ENCODE measurements at regions not wholly inside any gene's neighbourhood (a gene's known extent, or its start where the extent isn't known, plus 50 kb on each side); places are given as distances from the start of the nearest gene placed in this dataset.

- Histone ChIP-seq H3K79me2 (ENCODE audit: control insufficient read depth, insufficient read depth, low read length) (no peaks in the 10 kb centered on the region), H3K9me1 (replicated peaks; ENCODE audit: control insufficient read depth, extremely low read depth, insufficient read depth, low read length) (no peaks in the 10 kb centered on the region), H4K20me1 (replicated peaks; ENCODE audit: control insufficient read depth, extremely low read depth, insufficient read depth, low read length) (no peaks in the 10 kb centered on the region), H3K36me3 (ENCODE audit: control insufficient read depth in 2 of 2, extremely low read depth in 1 of 2, insufficient read depth in 2 of 2, low read length in 2 of 2) (no peaks in the 10 kb centered on the region), H3K4me3 (replicated peaks in 1 of 3; ENCODE audit: insufficient read depth in 1 of 3, low read depth in 1 of 3, low read length in 3 of 3) (no peak overlapping the region), H3K4me2 (ENCODE audit: insufficient read depth, low read length) (no peak overlapping the region), H2AFZ (ENCODE audit: low read depth, low read length) (no peak overlapping the region), H3K27ac (ENCODE audit: insufficient read depth, low read depth, low read length) (no peak overlapping the region), H3K27me3 (ENCODE audit: control insufficient read depth in 2 of 2, insufficient read depth in 2 of 2, low read length in 2 of 2) (no peaks in the 10 kb centered on the region), H3K9ac (replicated peaks; ENCODE audit: extremely low read depth, insufficient read depth, low read length) (no peak overlapping the region), H3K9me3 (replicated peaks; ENCODE audit: control insufficient read depth, insufficient read depth, low read length) (peaks cover 2% of the 10 kb centered on the region), H3K4me1 (ENCODE audit: control insufficient read depth, extremely low read depth, insufficient read depth, low read length) (peaks cover 2% of the 10 kb centered on the region)
- FAIRE-seq (no peak), DNase-seq (ENCODE audit: low read depth, low spot score) (no peak)
- CTCF ChIA-PET = no interaction called here
- no peak for TF ChIP-seq MYC (IDR thresholded peaks at IDR 0.05; ENCODE audit: low read depth, low read length)
- no peak for TF ChIP-seq EZH2 (IDR thresholded peaks at IDR 0.05; ENCODE audit: borderline replicate concordance, low read depth, low read length, severe bottlenecking)
- no peak for TF ChIP-seq CTCF (IDR thresholded peaks at IDR 0.05; ENCODE audit: extremely low read depth in 1 of 2, insufficient read depth in 1 of 2, low read depth in 1 of 2, low read length in 2 of 2)
- intact Hi-C loops (cut with micrococcal nuclease) = no loop called here
- no TSS peak for BruUV-seq (replicated peaks)
- POLR2A ChIA-PET = no interaction called here
- dilution Hi-C loops (cut with MboI; ENCODE audit: extremely low pct_ligation_motif_present, low sequenced_read_pairs) = no loop called here
These were observed 977.7 kb downstream of the JRKL start for GRCh38 chr11:97367406-97368083.

GRCh38 chr11:97389270-97389669 is 999.5 kb downstream of the JRKL start:
- no TSS peak for BruUV-seq (replicated peaks)
- CTCF ChIA-PET = no interaction called here
- no peaks in the 10 kb centered on the region for H3K36me3 ChIP-seq (ENCODE audit: control insufficient read depth in 2 of 2, extremely low read depth in 1 of 2, insufficient read depth in 2 of 2, low read length in 2 of 2)
- no peaks in the 10 kb centered on the region for H3K9me1 ChIP-seq (replicated peaks; ENCODE audit: control insufficient read depth, extremely low read depth, insufficient read depth, low read length)
- H3K4me1 ChIP-seq (ENCODE audit: control insufficient read depth, extremely low read depth, insufficient read depth, low read length) = no peaks in the 10 kb centered on the region
- FAIRE-seq = no peak
- no peak overlapping the region for H3K4me2 ChIP-seq (ENCODE audit: insufficient read depth, low read length)
- no peaks in the 10 kb centered on the region for H3K9me3 ChIP-seq (replicated peaks; ENCODE audit: control insufficient read depth, insufficient read depth, low read length)
- H3K79me2 ChIP-seq (ENCODE audit: control insufficient read depth, insufficient read depth, low read length) = no peaks in the 10 kb centered on the region
- DNase-seq (ENCODE audit: low read depth, low spot score) = no peak
- TF ChIP-seq MYC (IDR thresholded peaks at IDR 0.05; ENCODE audit: low read depth, low read length) = no peak
- no peak for TF ChIP-seq MAX (IDR thresholded peaks at IDR 0.05; ENCODE audit: insufficient read depth, insufficient read length)
- TF ChIP-seq CTCF (IDR thresholded peaks at IDR 0.05; ENCODE audit: extremely low read depth in 1 of 2, insufficient read depth in 1 of 2, low read depth in 1 of 2, low read length in 2 of 2) = no peak
- TF ChIP-seq JUN (IDR thresholded peaks at IDR 0.05; ENCODE audit: borderline replicate concordance, insufficient read depth, insufficient read length, low read depth) = no peak
- no peak for TF ChIP-seq EZH2 (IDR thresholded peaks at IDR 0.05; ENCODE audit: borderline replicate concordance, low read depth, low read length, severe bottlenecking)
- TF ChIP-seq GATA2 (IDR thresholded peaks at IDR 0.05; ENCODE audit: insufficient read depth, insufficient read length, low read depth, low read length) = no peak
- TF ChIP-seq POLR2A (IDR thresholded peaks at IDR 0.05; ENCODE audit: low read depth, low read length) = no peak
- TF ChIP-seq POLR2AphosphoS5 (IDR thresholded peaks at IDR 0.05; ENCODE audit: insufficient read depth, low read depth, low read length) = no peak
- no peak for TF ChIP-seq FOS (IDR thresholded peaks at IDR 0.05; ENCODE audit: borderline replicate concordance, insufficient read depth, low read length)
- no peaks in the 10 kb centered on the region for H3K27me3 ChIP-seq (ENCODE audit: control insufficient read depth in 2 of 2, insufficient read depth in 2 of 2, low read length in 2 of 2)
- no peak overlapping the region for H2AFZ ChIP-seq (ENCODE audit: low read depth, low read length)
- dilution Hi-C loops (cut with MboI; ENCODE audit: extremely low pct_ligation_motif_present, low sequenced_read_pairs) = no loop called here
- H3K4me3 ChIP-seq (replicated peaks in 1 of 3; ENCODE audit: insufficient read depth in 1 of 3, low read depth in 1 of 3, low read length in 3 of 3) = no peak overlapping the region
- H4K20me1 ChIP-seq (replicated peaks; ENCODE audit: control insufficient read depth, extremely low read depth, insufficient read depth, low read length) = no peaks in the 10 kb centered on the region
- POLR2A ChIA-PET = no interaction called here
- no peak overlapping the region for H3K27ac ChIP-seq (ENCODE audit: insufficient read depth, low read depth, low read length)
- intact Hi-C loops (cut with micrococcal nuclease) = no loop called here
- H3K9ac ChIP-seq (replicated peaks; ENCODE audit: extremely low read depth, insufficient read depth, low read length) = no peak overlapping the region

Data from endothelial cell of umbilical vein (primary cell).